Stimulated activated CD4-positive, alpha-beta T cell treated with anti-CD3 and anti-CD28 coated beads, Interleukin-1b, Interleukin-23, amount 100 ng/mL, for 4 hours (primary cell): ENCODE measurements at regions not wholly inside any gene's neighbourhood (a gene's known extent, or its start where the extent isn't known, plus 50 kb on each side); places are given as distances from the start of the nearest gene placed in this dataset.

ENCODE experiments used
- DNase-seq, 2 donors: peaks; one replicate each; pipeline ENCODE4 v3.0.0-alpha.2; 2020; ENCODE audit warnings: low read depth in 2 of 2

- DNase-seq, result no peak
These were observed 186.0 kb upstream of the FRMPD4 start for GRCh38 chrX:11952176-11952720.

GRCh38 chrX:11953615-11954014 is 184.7 kb upstream of the FRMPD4 start:
- no peak for DNase-seq

- no peak for DNase-seq
These were observed 184.1 kb upstream of the FRMPD4 start for GRCh38 chrX:11954176-11954575.

GRCh38 chrX:11960031-11960430 is 178.2 kb upstream of the FRMPD4 start:
- DNase-seq, result no peak

- no peak for DNase-seq
These were observed 172.8 kb upstream of the FRMPD4 start for GRCh38 chrX:11965436-11965835.

- no peak for DNase-seq
These were observed 170.0 kb upstream of the FRMPD4 start for GRCh38 chrX:11967986-11968869.

GRCh38 chrX:11968991-11969390 is 169.3 kb upstream of the FRMPD4 start:
- no peak for DNase-seq

GRCh38 chrX:11970578-11971359 is 167.5 kb upstream of the FRMPD4 start:
- DNase-seq, result no peak

GRCh38 chrX:11976663-11977062 is 161.6 kb upstream of the FRMPD4 start:
- no peak for DNase-seq

- DNase-seq, result no peak
These were observed 146.0 kb upstream of the FRMPD4 start for GRCh38 chrX:11992271-11992670.

- DNase-seq, result no peak
These were observed 143.1 kb upstream of the FRMPD4 start for GRCh38 chrX:11995146-11995545.

GRCh38 chrX:11996810-11997209 is 141.5 kb upstream of the FRMPD4 start:
- no peak for DNase-seq

GRCh38 chrX:11998944-11999343 is 139.3 kb upstream of the FRMPD4 start:
- no peak for DNase-seq

GRCh38 chrX:12002876-12003275 is 135.4 kb upstream of the FRMPD4 start:
- no peak for DNase-seq

GRCh38 chrX:12007881-12008280 is 130.4 kb upstream of the FRMPD4 start:
- no peak for DNase-seq

- DNase-seq, result no peak
These were observed 127.8 kb upstream of the FRMPD4 start for GRCh38 chrX:12010436-12010835.

- no peak for DNase-seq
These were observed 127.2 kb upstream of the FRMPD4 start for GRCh38 chrX:12011075-12011474.

- no peak for DNase-seq
These were observed 125.1 kb upstream of the FRMPD4 start for GRCh38 chrX:12013211-12013618.

GRCh38 chrX:12021698-12022097 is 116.6 kb upstream of the FRMPD4 start:
- DNase-seq, result no peak

GRCh38 chrX:12026481-12026880 is 111.8 kb upstream of the FRMPD4 start:
- DNase-seq, result no peak

- DNase-seq, result no peak
These were observed 106.2 kb upstream of the FRMPD4 start for GRCh38 chrX:12032082-12032481.

GRCh38 chrX:12034741-12035140 is 103.5 kb upstream of the FRMPD4 start:
- no peak for DNase-seq

GRCh38 chrX:12042615-12043014 is 95.7 kb upstream of the FRMPD4 start:
- no peak for DNase-seq
